Rectal smooth muscle tissue (tissue), 1 donor: ENCODE measurements at regions not wholly inside any gene's neighbourhood (a gene's known extent, or its start where the extent isn't known, plus 50 kb on each side); places are given as distances from the start of the nearest gene placed in this dataset.

Experiments
- H3K27ac ChIP-seq: one replicate; pipeline ENCODE4 v1.7.0; 2013; ENCODE audit warnings: low read depth, low read length, inconsistent platforms
- H3K27me3 ChIP-seq: one replicate; pipeline ENCODE4 v1.7.0; 2013; ENCODE audit warnings: low read length; ENCODE audit not compliant: control insufficient read depth, insufficient read depth
- H3K36me3 ChIP-seq: one replicate; pipeline ENCODE4 v1.7.0; 2013; ENCODE audit warnings: low read length; ENCODE audit not compliant: control insufficient read depth, insufficient read depth
- H3K4me1 ChIP-seq: one replicate; pipeline ENCODE4 v1.7.0; 2013; ENCODE audit warnings: low read length; ENCODE audit not compliant: control insufficient read depth, insufficient read depth
- H3K4me3 ChIP-seq: one replicate; pipeline ENCODE4 v1.7.0; 2013; ENCODE audit warnings: low read length
- H3K9ac ChIP-seq: one replicate; pipeline ENCODE4 v1.7.0; 2013; ENCODE audit warnings: low read length

DNA sequence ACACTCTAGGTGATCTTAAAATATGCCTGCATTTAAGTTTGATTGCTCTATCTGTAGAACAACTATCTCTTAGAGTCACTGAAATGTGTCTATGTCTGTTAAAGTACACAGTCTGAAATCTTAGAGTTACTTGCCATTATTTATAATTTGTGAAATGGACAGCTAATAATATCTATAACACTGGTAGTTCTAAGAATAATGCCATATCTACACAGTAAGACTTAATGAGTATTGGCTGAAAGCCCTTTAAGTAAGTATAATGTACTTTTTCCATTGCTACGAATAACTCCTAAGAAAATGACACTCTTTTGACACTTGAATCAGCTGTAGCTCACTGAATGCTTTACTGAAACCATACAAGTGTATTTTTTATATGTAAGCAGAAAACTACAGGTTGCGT, 567.4 kb upstream of the PCDH15 start:
- no peak overlapping the region for H3K9ac ChIP-seq
- H3K27me3 ChIP-seq, result no peaks in the 10 kb centered on the region
- H3K4me1 ChIP-seq, result no peaks in the 10 kb centered on the region
- H3K36me3 ChIP-seq, result no peaks in the 10 kb centered on the region
- H3K27ac ChIP-seq, result no peak overlapping the region
- H3K4me3 ChIP-seq, result no peak overlapping the region

- no peaks in the 10 kb centered on the region for H3K27me3 ChIP-seq
- H3K36me3 ChIP-seq, result no peaks in the 10 kb centered on the region
- no peaks in the 10 kb centered on the region for H3K4me1 ChIP-seq
- H3K27ac ChIP-seq, result no peak overlapping the region
- no peak overlapping the region for H3K4me3 ChIP-seq
- no peak overlapping the region for H3K9ac ChIP-seq
Measured at GRCh38 chr10:55367555-55367954, 566.5 kb upstream of the PCDH15 start.

DNA sequence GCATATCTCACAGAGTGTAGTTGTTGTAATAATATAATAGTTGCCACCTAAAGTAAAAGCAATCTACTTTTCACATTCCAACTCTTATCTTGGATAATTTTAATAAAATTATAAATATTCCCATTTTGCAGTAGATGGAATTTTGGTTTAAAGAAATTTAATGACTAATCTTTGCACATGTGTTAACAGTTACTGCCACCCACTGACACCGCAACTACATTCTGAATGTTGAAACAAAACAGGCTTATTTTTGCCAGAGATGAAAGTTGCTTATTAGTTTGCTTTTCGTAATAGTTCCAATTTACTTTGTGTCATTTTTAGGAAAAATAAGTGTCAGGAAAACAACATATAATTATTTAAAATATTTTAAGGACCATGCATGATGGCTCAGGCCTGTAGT, 557.5 kb upstream of the PCDH15 start:
- Histone ChIP-seq H3K9ac (no peak overlapping the region), H3K27me3 (no peaks in the 10 kb centered on the region), H3K27ac (no peak overlapping the region), H3K36me3 (no peaks in the 10 kb centered on the region), H3K4me3 (no peak overlapping the region), H3K4me1 (no peaks in the 10 kb centered on the region)

- H3K4me3 ChIP-seq, result no peak overlapping the region
- H3K36me3 ChIP-seq, result no peaks in the 10 kb centered on the region
- no peak overlapping the region for H3K9ac ChIP-seq
- no peaks in the 10 kb centered on the region for H3K4me1 ChIP-seq
- H3K27me3 ChIP-seq, result no peaks in the 10 kb centered on the region
- no peak overlapping the region for H3K27ac ChIP-seq
Measured at GRCh38 chr10:55353414-55353813, 552.4 kb upstream of the PCDH15 start.

DNA sequence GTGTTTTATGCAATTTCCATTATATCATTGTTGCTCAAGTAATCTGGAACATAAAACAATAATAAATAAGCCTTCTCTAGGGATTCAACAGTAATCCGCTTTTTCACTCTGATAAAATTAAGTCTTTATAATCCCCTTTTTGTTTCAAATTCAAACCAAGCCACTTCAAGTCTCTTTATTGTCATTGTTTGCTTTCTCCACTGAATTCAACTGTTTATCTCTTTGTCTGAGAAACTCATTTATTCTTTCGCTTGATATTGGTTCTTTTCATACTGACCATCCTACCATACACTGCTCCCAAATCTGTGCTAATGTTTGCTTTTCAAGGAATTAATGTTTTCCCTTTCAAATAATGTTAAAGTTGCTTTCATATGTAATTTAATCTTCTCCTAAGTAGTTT, 550.4 kb upstream of the PCDH15 start:
- no peak overlapping the region for H3K9ac ChIP-seq
- no peaks in the 10 kb centered on the region for H3K27me3 ChIP-seq
- no peak overlapping the region for H3K27ac ChIP-seq
- H3K4me1 ChIP-seq, result no peaks in the 10 kb centered on the region
- no peaks in the 10 kb centered on the region for H3K36me3 ChIP-seq
- H3K4me3 ChIP-seq, result no peak overlapping the region

GRCh38 chr10:55348534-55348933, 547.5 kb upstream of the PCDH15 start:
- Histone ChIP-seq H3K36me3 (no peaks in the 10 kb centered on the region), H3K9ac (no peak overlapping the region), H3K27me3 (no peaks in the 10 kb centered on the region), H3K27ac (no peak overlapping the region), H3K4me1 (no peaks in the 10 kb centered on the region), H3K4me3 (no peak overlapping the region)

DNA sequence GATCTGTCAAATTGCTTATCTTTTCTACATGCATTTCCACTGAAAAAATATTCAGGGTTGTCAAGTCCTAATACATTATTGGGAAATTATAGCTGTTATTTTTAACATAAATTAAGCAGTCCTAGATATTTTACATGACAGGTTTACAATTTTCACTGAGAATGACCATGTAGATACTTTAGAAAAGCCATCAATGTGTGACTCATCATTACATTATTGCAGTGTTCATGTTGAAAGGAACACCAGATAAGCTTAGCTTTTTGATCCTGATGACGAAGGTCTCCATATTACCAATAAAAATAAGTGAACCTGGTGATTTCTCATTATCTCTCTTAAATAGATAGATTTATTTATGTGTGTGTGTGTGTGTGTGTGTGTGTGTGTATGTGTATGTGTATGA, 529.5 kb upstream of the PCDH15 start:
- Histone ChIP-seq H3K4me1 (no peaks in the 10 kb centered on the region), H3K4me3 (no peak overlapping the region), H3K27me3 (no peaks in the 10 kb centered on the region), H3K27ac (no peak overlapping the region), H3K36me3 (no peaks in the 10 kb centered on the region), H3K9ac (no peak overlapping the region)

GRCh38 chr10:55329796-55330195, 528.8 kb upstream of the PCDH15 start:
- no peaks in the 10 kb centered on the region for H3K4me1 ChIP-seq
- no peak overlapping the region for H3K9ac ChIP-seq
- H3K27ac ChIP-seq, result no peak overlapping the region
- no peak overlapping the region for H3K4me3 ChIP-seq
- no peaks in the 10 kb centered on the region for H3K27me3 ChIP-seq
- no peaks in the 10 kb centered on the region for H3K36me3 ChIP-seq

DNA sequence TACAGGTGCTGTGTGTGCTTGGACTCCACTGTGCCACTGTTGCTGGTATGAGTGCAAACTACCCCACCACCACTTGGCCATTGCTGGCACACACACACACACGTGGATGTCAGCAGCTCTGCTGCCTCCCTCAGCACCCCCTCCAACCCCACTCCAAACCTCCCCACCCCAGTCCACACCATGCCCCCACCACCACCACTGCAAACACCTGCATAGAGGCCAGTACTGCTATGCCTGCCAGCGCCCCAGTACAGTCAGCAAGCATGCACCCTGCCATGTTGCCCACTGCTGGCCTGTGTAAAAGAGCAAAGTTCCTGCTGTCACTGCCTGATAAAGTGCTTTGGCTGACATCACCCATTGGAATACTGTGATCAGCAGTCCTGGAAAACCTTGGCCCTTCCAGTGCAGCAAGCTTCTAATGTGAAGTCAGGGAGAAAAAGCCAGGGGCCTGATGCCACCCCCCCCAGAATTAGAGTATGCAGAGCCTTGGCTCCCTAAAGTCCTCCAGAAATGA, 519.2 kb upstream of the PCDH15 start:
- H3K4me3 ChIP-seq, result no peak overlapping the region
- H3K4me1 ChIP-seq, result no peaks in the 10 kb centered on the region
- no peaks in the 10 kb centered on the region for H3K36me3 ChIP-seq
- H3K9ac ChIP-seq, result no peak overlapping the region
- no peak overlapping the region for H3K27ac ChIP-seq
- H3K27me3 ChIP-seq, result no peaks in the 10 kb centered on the region

DNA sequence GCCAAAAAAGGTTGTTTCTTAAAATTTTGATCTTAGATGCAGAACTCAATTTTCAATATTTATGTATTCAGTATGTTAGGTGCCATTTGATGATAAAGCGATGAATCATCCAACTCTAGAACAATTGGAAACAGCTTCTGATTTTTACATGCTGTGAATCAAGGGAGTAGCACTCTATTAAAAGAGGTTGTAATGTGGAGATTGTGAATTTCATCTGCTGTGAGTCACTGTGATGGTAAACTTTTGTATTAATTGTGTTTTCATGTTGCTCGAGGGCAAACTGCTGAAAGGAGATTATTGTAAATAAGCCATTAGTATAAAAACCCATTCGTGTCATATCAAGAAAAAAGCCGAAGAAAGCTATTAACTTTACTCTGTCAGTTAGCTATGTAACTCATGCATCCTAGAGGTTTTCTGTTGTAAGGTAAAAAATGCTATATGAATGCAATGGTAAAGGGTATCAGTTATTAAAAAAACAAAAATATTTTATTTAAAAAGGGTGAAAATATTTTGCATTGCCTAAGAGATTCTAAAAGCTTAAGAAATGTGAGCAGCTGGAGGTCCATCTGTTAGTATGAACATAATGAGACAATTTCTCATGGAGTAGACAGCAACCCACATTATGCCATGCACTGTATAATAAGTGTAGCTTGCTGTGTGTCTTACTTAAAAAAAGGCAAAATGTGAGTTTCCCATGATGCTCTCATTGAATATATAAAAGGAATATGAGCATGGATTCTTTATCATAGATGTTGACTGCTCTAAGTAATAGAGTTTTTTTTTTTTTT, 511.0 kb upstream of the PCDH15 start:
- H3K4me1 ChIP-seq, result no peaks in the 10 kb centered on the region
- H3K36me3 ChIP-seq, result no peaks in the 10 kb centered on the region
- H3K27me3 ChIP-seq, result no peaks in the 10 kb centered on the region
- no peak overlapping the region for H3K27ac ChIP-seq
- H3K4me3 ChIP-seq, result no peak overlapping the region
- no peak overlapping the region for H3K9ac ChIP-seq

GRCh38 chr10:55310143-55310542, 509.1 kb upstream of the PCDH15 start:
- Histone ChIP-seq H3K27ac (no peak overlapping the region), H3K4me1 (no peaks in the 10 kb centered on the region), H3K9ac (no peak overlapping the region), H3K27me3 (no peaks in the 10 kb centered on the region), H3K4me3 (no peak overlapping the region), H3K36me3 (no peaks in the 10 kb centered on the region)

- H3K27ac ChIP-seq, result no peak overlapping the region
- H3K9ac ChIP-seq, result no peak overlapping the region
- H3K4me3 ChIP-seq, result no peak overlapping the region
- no peaks in the 10 kb centered on the region for H3K4me1 ChIP-seq
- H3K36me3 ChIP-seq, result no peaks in the 10 kb centered on the region
- no peaks in the 10 kb centered on the region for H3K27me3 ChIP-seq
Measured at GRCh38 chr10:55305285-55305684, 504.3 kb upstream of the PCDH15 start.

- no peaks in the 10 kb centered on the region for H3K36me3 ChIP-seq
- no peaks in the 10 kb centered on the region for H3K4me1 ChIP-seq
- H3K4me3 ChIP-seq, result no peak overlapping the region
- H3K9ac ChIP-seq, result no peak overlapping the region
- H3K27ac ChIP-seq, result no peak overlapping the region
- no peaks in the 10 kb centered on the region for H3K27me3 ChIP-seq
Measured at GRCh38 chr10:55287346-55287745, 486.3 kb upstream of the PCDH15 start.
